Keratinocyte (primary cell): ENCODE measurements at regions not wholly inside any gene's neighbourhood (a gene's known extent, or its start where the extent isn't known, plus 50 kb on each side); places are given as distances from the start of the nearest gene placed in this dataset.

ENCODE experiments used
- EZH2 ChIP-seq: IDR thresholded peaks from one replicate; pipeline ENCODE4 v1.6.1; 2012; ENCODE audit warnings: inconsistent platforms, mild to moderate bottlenecking, low read length, moderate library complexity
- TF ChIP-seq, protein P1 (sequence below), 3 experiments: IDR thresholded peaks in 1 of 3; conservative IDR thresholded peaks in 1 of 3; optimal IDR thresholded peaks in 1 of 3; 2 replicates in 2 of 3; 3 replicates in 1 of 3; pipeline versions ENCODE3 to v1.5.1; 2011; ENCODE audit warnings: low read length in 3 of 3, mild to moderate bottlenecking in 3 of 3, moderate library complexity in 2 of 3, control low read depth in 1 of 3, inconsistent platforms in 1 of 3; ENCODE audit not compliant: insufficient read depth in 2 of 3; ENCODE audit errors: extremely low read depth in 1 of 3

- TF ChIP-seq, protein P1, sequence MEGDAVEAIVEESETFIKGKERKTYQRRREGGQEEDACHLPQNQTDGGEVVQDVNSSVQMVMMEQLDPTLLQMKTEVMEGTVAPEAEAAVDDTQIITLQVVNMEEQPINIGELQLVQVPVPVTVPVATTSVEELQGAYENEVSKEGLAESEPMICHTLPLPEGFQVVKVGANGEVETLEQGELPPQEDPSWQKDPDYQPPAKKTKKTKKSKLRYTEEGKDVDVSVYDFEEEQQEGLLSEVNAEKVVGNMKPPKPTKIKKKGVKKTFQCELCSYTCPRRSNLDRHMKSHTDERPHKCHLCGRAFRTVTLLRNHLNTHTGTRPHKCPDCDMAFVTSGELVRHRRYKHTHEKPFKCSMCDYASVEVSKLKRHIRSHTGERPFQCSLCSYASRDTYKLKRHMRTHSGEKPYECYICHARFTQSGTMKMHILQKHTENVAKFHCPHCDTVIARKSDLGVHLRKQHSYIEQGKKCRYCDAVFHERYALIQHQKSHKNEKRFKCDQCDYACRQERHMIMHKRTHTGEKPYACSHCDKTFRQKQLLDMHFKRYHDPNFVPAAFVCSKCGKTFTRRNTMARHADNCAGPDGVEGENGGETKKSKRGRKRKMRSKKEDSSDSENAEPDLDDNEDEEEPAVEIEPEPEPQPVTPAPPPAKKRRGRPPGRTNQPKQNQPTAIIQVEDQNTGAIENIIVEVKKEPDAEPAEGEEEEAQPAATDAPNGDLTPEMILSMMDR (optimal IDR thresholded peaks at IDR 0.05 in 1 of 3, IDR thresholded peaks at IDR 0.05 in 1 of 3, conservative IDR thresholded peaks at IDR 0.05 in 1 of 3; ENCODE audit: extremely low read depth in 1 of 3, insufficient read depth in 2 of 3, low read length in 3 of 3): no peak
- no peak for TF ChIP-seq EZH2
Observed at GRCh38 chr3:96201463-96201862, 612.9 kb upstream of the EPHA6 start.
